ENCODE measurements at regions not wholly inside any gene's neighbourhood (a gene's known extent, or its start where the extent isn't known, plus 50 kb on each side); places are given as distances from the start of the nearest gene placed in this dataset.

GRCh38 chr10:117747636-117748035 is 205.1 kb downstream of the EMX2 start (continued):
- no peak for TF ChIP-seq JUN (IDR thresholded peaks at IDR 0.05; ENCODE audit: low read depth, low read length)

- Histone ChIP-seq H2BK12ac (ENCODE audit: low read depth, low read length) (no peak overlapping the region), H3K27me3 (replicated peaks in 1 of 4; ENCODE audit: control insufficient read depth in 3 of 4, extremely low read depth in 1 of 4, insufficient read depth in 3 of 4, low read length in 3 of 4) (no peaks in the 10 kb centered on the region; a peak in 1 of 7 replicates), H3K56ac (replicated peaks; ENCODE audit: insufficient read length, low read depth, low read length) (no peak overlapping the region), H3K79me2 (ENCODE audit: control insufficient read depth in 1 of 2, insufficient read depth in 2 of 2, low read length in 2 of 2) (no peaks in the 10 kb centered on the region), H4K5ac (ENCODE audit: insufficient read length, low read depth, low read length) (no peak overlapping the region), H2BK15ac (ENCODE audit: low read length) (no peak overlapping the region), H2BK120ac (replicated peaks; ENCODE audit: low read depth, low read length) (no peak overlapping the region), H2AFZ (ENCODE audit: low read length) (no peak overlapping the region), H3K4ac (replicated peaks; ENCODE audit: insufficient read length, low read depth, low read length) (no peak overlapping the region), H3K79me1 (ENCODE audit: low read depth, low read length) (no peaks in the 10 kb centered on the region), H3K23ac (ENCODE audit: insufficient read length) (no peak overlapping the region), H3K27ac (ENCODE audit: low read depth, low read length) (no peak overlapping the region), H4K8ac (ENCODE audit: extremely low read depth, insufficient read depth, low read length) (no peak overlapping the region), H2BK20ac (ENCODE audit: low read length) (no peak overlapping the region), H4K20me1 (replicated peaks in 1 of 2; ENCODE audit: control insufficient read depth in 1 of 2, insufficient read depth in 2 of 2, low read length in 2 of 2) (no peaks in the 10 kb centered on the region), H3K23me2 (ENCODE audit: low read depth, low read length) (no peaks in the 10 kb centered on the region), H3K4me2 (ENCODE audit: insufficient read depth in 1 of 2, low read depth in 2 of 2, low read length in 2 of 2) (no peak overlapping the region), H3K4me3 (ENCODE audit: extremely low read depth in 1 of 4, insufficient read depth in 2 of 4, low read depth in 3 of 4, low read length in 4 of 4) (no peak overlapping the region), H3K4me1 (replicated peaks in 1 of 4; ENCODE audit: control insufficient read depth in 3 of 4, insufficient read depth in 4 of 4, low read length in 3 of 4) (no peaks in the 10 kb centered on the region), H3K14ac (ENCODE audit: insufficient read length) (no peak overlapping the region), H2BK5ac (ENCODE audit: low read depth, low read length) (no peak overlapping the region), H3K36me3 (ENCODE audit: control insufficient read depth in 2 of 4, insufficient read depth in 4 of 4, low read length in 3 of 4) (no peaks in the 10 kb centered on the region), H3K9me3 (ENCODE audit: insufficient read depth in 2 of 2, low read depth in 1 of 2, low read length in 1 of 2) (no peaks in the 10 kb centered on the region), H4K91ac (replicated peaks; ENCODE audit: insufficient read length, low read length) (no peak overlapping the region), H3K9ac (replicated peaks in 1 of 4; ENCODE audit: extremely low read depth in 1 of 4, low read depth in 3 of 4, low read length in 3 of 4) (no peak overlapping the region), H2AK5ac (ENCODE audit: low read depth, low read length) (no peak overlapping the region), H3K18ac (ENCODE audit: extremely low read depth, low read length) (no peak overlapping the region)
- no peak for DNase-seq (ENCODE audit: low read depth in 1 of 2, low spot score in 2 of 2)
- ChIA-PET CTCF (ENCODE audit: partially characterized antibody) (interaction anchor here (0.6 to 1.1 kb wide), 3 partner anchors 12 to 76 kb away, joined by 3 read pairs; no protein-coding TSS in a partner anchor), POLR2A (ENCODE audit: partially characterized antibody) (no interaction called here)
- WGBS, 2 experiments (ENCODE audit: extremely low coverage in 1 of 2, insufficient coverage in 1 of 2, insufficient read length in 1 of 2, insufficient replicate concordance in 2 of 2, low coverage in 1 of 2, low lambda C conversion rate in 2 of 2, missing lambda C conversion rate in 1 of 2), result 93% methylated on average over 12 of the region's 12 CpGs; no CpG with 5 or more reads in 1 of the 2 experiments
- no peak for FAIRE-seq
- no peak for TF ChIP-seq CTCF (IDR thresholded peaks at IDR 0.05; ENCODE audit: control extremely low read depth in 1 of 3, insufficient read depth in 1 of 3, low read depth in 1 of 3, low read length in 3 of 3)
- no peak for TF ChIP-seq CEBPB (IDR thresholded peaks at IDR 0.05; ENCODE audit: low read depth, low read length)
- TF ChIP-seq RNF2 (IDR thresholded peaks at IDR 0.05; ENCODE audit: borderline replicate concordance, low read depth, low read length, missing control alignments, poor library complexity, severe bottlenecking), result no peak
- TF ChIP-seq NANOG (IDR thresholded peaks at IDR 0.05; ENCODE audit: insufficient read depth, low read depth, low read length, poor library complexity, severe bottlenecking), result no peak
- no peak for TF ChIP-seq RBBP5 (IDR thresholded peaks at IDR 0.05; ENCODE audit: borderline replicate concordance, low read depth, low read length)
- TF ChIP-seq SP2 (IDR thresholded peaks at IDR 0.05; ENCODE audit: low read length), result no peak
- TF ChIP-seq RFX5 (IDR thresholded peaks at IDR 0.05; ENCODE audit: borderline replicate concordance, low read depth, low read length), result no peak
- no peak for TF ChIP-seq TEAD4 (IDR thresholded peaks at IDR 0.05; ENCODE audit: low read depth, low read length)
- no peak for TF ChIP-seq ASH2L (IDR thresholded peaks at IDR 0.05; ENCODE audit: low read length)
Observed at GRCh38 chr10:117748058-117748457, 205.5 kb downstream of the EMX2 start.

Data from H1 (cell line).